NAMALWA (cell line): ENCODE measurements at regions not wholly inside any gene's neighbourhood (a gene's known extent, or its start where the extent isn't known, plus 50 kb on each side); places are given as distances from the start of the nearest gene placed in this dataset.
"Not testable (repeated sequence)": the region's sequence is repeated elsewhere in the genome, so short reads cannot be mapped to it uniquely, and the experiment has no call there.

Experiments
- DNase-seq: peaks from one replicate; pipeline ENCODE4 v3.0.0-alpha.2; 2015; ENCODE audit warnings: low spot score

DNA sequence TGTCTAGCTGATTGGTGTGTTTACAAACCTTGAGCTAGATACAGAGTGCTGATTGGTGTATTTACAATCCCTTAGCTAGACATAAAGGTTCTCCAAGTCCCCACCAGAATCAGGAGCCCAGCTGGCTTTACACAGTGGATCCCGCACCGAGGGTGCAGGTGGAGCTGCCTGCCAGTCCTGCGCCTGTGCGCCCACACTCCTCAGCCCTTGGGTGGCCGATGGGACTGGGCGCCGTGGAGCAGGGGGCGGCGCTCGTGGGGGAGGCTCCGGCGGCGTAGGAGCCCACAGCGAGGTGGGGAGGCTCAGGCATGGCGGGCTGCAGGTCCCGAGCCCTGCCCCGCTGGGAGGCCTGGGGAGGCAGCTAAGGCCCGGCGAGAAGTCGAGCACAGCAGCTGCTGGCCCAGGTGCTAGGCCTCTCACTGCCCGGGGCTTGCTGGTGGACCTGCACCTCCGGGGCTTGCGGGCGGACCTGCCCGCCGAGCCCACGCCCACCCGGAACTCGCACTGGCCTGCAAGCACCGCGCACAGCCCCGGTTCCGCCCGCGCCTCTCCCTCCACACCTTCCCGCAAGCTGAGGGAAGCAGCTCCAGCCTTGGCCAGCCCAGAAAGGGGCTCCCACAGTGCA, 51.0 kb upstream of the CDYL start:
- not testable (repeated sequence) for DNase-seq

GRCh38 chr6:4724727-4725126, 51.5 kb upstream of the CDYL start:
- DNase-seq, result not testable (repeated sequence)

DNA sequence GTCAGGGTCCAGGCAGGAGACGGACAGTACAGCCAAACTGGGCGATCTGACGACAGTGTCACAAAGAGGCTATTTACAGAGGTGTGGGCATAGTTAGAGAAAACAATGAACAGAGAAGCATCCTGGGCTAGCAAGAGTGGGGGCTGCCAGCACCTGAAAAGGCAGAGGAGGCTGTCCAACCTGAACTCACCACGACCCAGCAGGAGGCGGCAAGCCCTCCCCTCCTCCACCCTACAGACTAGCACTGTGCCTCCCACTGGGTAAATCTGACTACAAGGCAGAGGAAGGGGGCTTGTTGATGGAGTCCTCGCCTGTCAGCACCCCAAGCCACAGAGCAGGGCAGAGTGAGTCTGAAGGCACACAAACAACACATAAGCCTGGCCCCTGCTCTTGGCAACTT, 52.8 kb upstream of the CDYL start:
- DNase-seq, result no peak

DNA sequence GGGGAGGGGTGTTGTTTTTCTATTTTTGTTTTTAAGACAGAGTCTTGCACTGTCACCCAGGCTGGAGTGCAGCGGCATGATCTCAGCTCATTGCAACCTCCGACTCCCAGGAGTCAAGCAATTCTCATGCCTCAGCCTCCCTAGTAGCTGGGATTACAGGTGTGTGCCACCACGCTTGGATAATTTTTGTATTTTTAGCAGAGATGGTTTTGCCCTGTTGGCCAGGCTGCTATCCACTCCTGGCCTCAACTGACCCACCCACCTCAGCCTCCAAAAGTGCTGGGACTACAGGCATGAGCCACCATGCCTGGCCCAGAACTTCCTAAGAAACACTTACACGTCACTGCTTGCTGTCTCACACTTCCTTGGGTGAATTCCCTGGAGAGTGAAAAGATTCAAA, 54.8 kb upstream of the CDYL start:
- DNase-seq, result not testable (repeated sequence)

DNA sequence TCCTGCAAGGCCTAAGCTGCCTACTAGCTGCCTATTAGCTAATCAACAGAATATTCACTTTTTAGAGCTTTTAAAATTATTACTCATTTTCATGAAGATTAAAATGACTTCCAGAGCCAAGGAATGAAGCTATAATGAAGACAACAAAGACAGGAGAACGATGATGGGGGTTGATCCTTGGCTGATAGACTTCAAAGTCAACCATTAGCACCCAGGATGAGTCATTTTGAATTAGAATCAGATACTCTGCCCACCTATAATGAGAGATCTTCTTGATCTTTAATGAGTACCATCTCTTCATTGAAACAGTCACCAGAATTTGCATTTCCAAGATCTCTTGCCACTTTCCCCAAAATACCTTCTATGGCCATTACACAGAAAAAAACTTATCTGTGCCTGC, 56.7 kb upstream of the CDYL start:
- no peak for DNase-seq

DNA sequence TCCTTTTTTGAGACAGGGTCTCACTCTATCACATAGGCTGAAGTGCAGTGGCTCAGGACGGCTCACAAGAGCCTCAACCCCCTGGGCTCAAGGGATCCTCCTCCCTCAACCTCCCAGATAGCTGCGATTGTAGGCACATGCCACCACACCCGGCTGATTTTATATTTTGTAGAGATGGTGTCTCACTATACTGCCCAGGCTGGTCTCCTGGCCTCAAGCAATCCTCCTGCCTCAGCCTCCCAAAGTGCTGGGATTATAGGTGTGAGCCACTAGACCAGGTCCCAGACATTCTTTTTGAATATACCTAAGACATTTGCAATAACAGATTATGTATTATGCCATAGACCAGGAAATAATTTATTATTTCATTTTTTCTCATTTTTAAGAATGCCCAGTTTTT, 58.3 kb upstream of the CDYL start:
- no peak for DNase-seq

DNA sequence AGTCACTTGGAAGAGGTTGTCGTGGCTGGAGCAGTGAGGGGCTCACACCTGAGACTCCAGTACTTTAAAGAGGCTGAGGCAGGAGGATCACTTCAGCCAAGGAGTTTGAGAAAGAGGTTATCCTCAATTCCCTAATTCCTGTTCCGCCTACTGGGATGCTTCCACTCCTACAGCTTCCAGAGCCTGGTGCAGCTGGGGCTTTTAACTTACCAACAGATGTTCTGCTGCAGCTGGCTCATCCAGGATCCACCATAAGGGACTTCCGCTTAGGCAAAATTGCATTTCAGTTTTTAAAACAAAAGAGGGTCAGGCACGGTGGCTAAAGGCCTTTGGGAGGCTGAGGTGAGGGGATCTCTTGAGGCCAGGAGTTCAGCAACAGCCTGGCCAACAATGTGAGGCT, 59.1 kb upstream of the CDYL start:
- no peak for DNase-seq

DNA sequence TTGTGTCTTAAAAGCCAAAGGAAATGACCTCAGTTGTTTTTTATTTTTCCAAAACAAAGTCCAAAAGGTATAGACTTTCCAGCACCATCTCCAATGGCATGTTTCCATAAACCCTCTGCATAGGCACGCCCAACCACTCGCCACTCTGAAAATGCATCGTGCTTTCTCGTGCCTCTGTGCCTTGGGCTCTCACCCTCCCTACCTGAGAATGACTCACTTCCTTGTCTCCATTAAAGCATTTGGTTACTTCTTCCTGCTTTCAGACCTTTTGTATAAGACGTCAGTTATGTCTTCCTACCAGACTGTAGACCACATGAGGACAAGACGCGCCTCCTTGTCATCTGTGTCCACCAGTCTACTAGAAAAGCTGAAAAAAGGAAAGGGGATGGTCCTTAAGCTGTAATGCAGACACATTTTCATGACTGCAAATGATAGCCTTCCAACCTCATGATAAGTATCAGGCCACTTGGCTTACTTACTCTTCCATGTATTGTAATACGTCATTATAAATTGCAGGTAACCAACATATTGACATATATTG, 61.2 kb upstream of the CDYL start:
- no peak for DNase-seq

- no peak for DNase-seq
These were observed 63.9 kb upstream of the CDYL start for GRCh38 chr6:4712291-4712690.

GRCh38 chr6:4707011-4707410, 69.2 kb upstream of the CDYL start:
- DNase-seq, result no peak

- DNase-seq, result no peak
These were observed 70.4 kb upstream of the CDYL start for GRCh38 chr6:4705809-4706208.

DNA sequence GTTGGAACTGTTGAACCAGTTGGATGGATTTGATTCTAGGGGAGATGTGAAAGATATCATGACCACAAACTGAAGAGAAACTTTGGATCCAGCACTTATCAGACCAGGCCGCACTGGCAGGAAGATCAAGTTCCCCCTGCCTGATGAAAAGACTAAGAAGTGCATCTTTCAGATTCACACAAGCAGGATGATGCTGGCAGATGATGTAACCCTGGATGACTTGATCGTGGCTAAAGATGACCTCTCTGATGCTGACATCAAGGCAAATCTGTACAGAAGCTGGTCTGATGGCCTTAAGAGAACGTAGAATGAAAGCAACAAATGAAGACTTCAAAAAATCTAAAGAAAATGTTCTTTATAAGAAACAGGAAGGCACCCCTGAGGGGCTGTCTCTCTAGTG, 72.8 kb upstream of the CDYL start:
- no peak for DNase-seq

GRCh38 chr6:4698901-4699659, 77.1 kb upstream of the CDYL start:
- no peak for DNase-seq

DNA sequence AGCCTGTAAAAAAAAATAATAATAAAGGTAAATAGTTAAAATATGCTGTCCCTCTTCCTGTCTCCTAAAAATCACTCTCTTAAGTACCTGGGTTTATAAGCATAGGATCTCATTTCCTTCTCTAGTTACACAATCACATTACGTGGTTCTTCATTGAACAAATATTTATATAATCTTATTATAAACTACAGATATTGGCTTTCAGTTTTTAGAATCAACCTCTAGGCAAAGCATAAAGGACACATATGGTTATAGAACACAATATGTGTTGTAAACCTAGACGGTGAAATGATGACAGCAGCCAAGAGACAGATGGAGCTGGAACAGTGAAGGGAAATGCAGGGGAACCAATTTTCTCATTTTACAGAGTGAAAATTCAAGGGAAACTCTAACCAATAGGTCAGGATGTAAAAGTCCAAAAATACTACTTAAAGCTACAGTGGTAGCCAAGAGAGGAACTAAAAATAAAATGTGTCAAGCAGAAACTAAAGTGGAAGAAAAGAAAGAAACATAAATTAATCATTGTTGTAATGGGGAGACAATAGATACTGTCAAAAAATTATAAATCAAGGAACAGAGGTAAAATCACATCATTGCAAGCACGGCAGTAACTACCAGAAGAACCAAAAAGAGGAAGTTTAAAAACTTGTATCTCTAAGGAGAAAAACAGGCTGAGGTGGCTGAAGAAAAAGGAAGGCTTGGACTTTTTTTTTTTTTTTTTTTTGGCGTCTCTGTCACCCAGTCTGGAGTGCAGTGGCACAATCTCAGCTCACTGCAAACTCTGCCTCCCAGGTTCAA, 82.8 kb upstream of the CDYL start:
- DNase-seq, result peak; percentile 2

DNA sequence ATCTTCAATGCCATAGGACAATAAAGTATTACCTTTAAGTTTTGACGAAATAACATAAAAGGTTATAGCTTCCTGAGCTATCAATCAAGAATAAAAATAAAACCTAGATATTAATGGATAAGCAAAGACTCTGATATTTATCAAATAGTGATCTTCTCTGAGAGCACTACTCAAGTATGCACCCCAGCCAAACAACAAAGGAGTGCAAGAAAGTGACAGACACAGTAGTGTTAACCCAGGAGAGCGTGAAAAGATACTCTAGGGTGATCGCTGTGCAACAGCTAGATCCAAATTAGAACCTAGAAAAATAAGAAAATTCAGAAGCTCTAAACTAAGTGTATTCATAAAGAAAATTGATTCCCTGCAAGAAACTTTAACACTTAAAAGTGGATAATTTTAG, 83.5 kb upstream of the CDYL start:
- no peak for DNase-seq

DNA sequence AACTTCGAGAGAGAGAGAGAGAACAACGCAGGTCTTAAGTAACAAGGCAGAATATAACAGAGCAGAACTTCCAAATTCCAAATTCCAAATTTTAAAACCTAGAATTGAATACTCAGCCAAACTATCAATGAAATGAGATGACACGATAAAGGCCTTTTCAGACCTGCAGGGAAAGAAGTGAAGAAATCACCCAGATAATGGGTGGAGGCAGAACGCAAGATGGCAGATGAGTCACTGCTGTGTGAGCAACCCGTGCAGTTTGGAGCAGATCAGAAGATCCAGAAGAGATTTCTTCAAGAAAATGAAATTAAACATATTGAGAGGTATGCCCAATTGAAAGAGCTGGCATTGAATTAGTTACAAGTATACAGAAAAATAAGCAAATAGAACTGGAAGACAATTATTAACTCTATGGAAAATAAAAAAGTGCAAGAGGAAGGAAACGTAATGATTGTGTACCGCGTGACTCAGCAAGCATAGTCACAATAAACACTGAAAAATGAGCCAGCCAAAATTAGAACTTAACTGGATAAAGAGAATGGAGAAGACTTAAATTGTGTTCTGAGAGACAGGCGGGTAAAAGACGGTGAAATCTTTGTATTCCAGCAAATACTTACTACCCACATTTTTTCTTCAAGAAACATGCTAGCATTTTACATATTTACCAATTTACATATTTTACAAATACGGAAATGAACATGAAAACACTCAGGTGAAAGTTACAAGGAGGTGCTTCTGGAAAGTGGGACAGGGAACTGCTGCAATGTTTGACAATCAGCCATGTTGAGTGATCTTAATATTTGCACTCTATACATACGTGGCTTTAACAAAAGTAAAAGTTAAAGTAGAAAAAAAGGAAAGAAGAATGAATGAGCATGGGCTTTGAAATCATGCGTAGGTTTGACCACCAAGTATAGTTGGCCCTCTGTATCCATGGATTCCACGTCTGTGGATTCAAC, 87.9 kb upstream of the CDYL start:
- DNase-seq, result no peak

- DNase-seq, result no peak
These were observed 88.6 kb upstream of the CDYL start for GRCh38 chr6:4687656-4687988.

- no peak for DNase-seq
These were observed 93.6 kb upstream of the CDYL start for GRCh38 chr6:4682431-4683097.

DNA sequence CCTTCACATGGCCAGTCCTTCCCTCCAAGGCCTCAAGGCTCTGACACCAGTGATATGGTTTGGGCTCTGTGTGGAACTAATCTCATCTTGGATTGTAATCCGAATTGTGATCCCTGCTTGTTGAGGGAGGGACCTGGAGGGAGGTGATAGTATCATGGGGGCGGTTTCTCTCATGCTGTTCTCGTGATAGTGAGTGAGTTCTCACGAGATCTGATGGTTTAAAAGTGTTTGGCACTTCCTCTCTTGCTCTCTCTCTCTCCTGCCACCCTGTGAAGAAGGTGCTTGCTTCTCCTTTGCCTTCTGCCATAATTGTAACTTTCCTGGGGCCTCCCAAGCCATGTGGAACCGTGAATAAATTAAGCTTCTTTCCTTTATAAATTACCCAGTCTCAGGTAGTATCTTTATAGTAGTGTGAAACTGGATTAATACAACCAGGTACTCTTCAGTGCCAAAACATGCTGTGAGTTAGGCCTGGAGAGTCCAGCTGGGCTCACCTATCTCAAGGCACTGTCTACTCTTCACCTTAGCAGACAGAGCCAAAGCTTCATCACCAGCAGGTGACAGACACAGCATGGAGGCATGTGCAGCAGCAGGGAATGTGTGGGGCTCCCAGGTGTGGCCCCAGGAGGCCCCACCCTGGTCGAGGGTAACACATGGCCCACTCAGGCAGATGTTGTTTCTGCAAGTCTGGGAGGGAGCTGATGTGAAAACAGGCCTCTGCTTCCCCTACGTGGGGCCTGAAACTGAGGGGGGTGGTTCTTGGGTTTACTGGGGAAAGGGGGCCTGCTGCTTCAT, 97.5 kb upstream of the CDYL start:
- no peak for DNase-seq

- DNase-seq, result no peak
These were observed 98.5 kb upstream of the CDYL start for GRCh38 chr6:4677751-4678065.
